Stomach (tissue), 8 donors: ENCODE measurements at regions not wholly inside any gene's neighbourhood (a gene's known extent, or its start where the extent isn't known, plus 50 kb on each side); places are given as distances from the start of the nearest gene placed in this dataset.

ENCODE experiments used
- DNase-seq, 2 donors: peaks; one replicate each; pipeline versions ENCODE4 v3.0.0 to v3.0.0-alpha.2; 2013 to 2019
- H3K27ac ChIP-seq, 5 donors: fragments of 200-600 bp in 4 of 5; sonication (generic) in 4 of 5; one replicate each; pipeline ENCODE4 v1.5.1; 2013 to 2019; ENCODE audit warnings: mild to moderate bottlenecking in 1 of 5, moderate library complexity in 1 of 5
- H3K27me3 ChIP-seq, 3 donors: fragments of 200-600 bp; sonication (generic); one replicate each; pipeline ENCODE4 v1.5.1; 2017 to 2019; ENCODE audit warnings: mixed run types in 1 of 3
- H3K36me3 ChIP-seq, 4 donors: fragments of 200-600 bp; sonication (generic); 1 replicate in 3 of 4; 2 replicates in 1 of 4; pipeline ENCODE4 v1.5.1; 2016 to 2019
- H3K4me1 ChIP-seq, 4 donors: fragments of 200-600 bp; sonication (generic); one replicate each; pipeline ENCODE4 v1.5.1; 2016 to 2019
- H3K4me3 ChIP-seq, 4 donors: fragments of 200-600 bp; sonication (generic) in 3 of 4; one replicate each; pipeline ENCODE4 v1.5.1; 2016 to 2019; ENCODE audit warnings: mild to moderate bottlenecking in 1 of 4
- H3K9me3 ChIP-seq, 4 donors: fragments of 200-600 bp; sonication (generic); one replicate each; pipeline ENCODE4 v1.5.1; 2016 to 2019
- CTCF ChIP-seq, 7 experiments: fragments of 450-650 bp in 4 of 7; fragments of 200-600 bp in 3 of 7; sonication (generic) in 3 of 7; IDR thresholded peaks; one replicate each; pipeline ENCODE4 v1.5.1; 2016 to 2019; ENCODE audit warnings: antibody characterized with exemption in 7 of 7, control low read depth in 2 of 7, mild to moderate bottlenecking in 1 of 7
- EP300 ChIP-seq: sonication (generic); formaldehyde crosslinking; IDR thresholded peaks from one replicate; pipeline ENCODE4 v1.6.1; 2017; ENCODE audit warnings: antibody characterized with exemption
- POLR2A ChIP-seq, 4 donors: fragments of 450-650 bp; IDR thresholded peaks; one replicate each; pipeline ENCODE4 v1.6.1; 2016; ENCODE audit warnings: antibody characterized with exemption in 4 of 4, control low read depth in 2 of 4, mild to moderate bottlenecking in 1 of 4, moderate library complexity in 1 of 4
- POLR2AphosphoS5 ChIP-seq, 3 donors: sonication (generic); formaldehyde crosslinking; IDR thresholded peaks; one replicate each; pipeline ENCODE4 v1.6.1; 2016; ENCODE audit warnings: antibody characterized with exemption in 3 of 3
- WGBS, 5 donors: extraction: QIAGEN DNeasy Blood & Tissue Kit in 3 of 5; methylation state at CpG; one replicate each; pipeline versions ENCODE4 v1.1.5 to v1.1.7; 2013 to 2018; 5-methylcytosine and 5-hydroxymethylcytosine counted together
- intact Hi-C: fragments of 100-400 bp; cut with DNase I; formaldehyde crosslinking; loops from one replicate; pipeline ENCODE4 v1.15.1; 2023; ENCODE audit warnings: low total_unique reads
- donor health status: healthy with polysubstance abuse.
- donor health status: Bipolar disorder and iron deficiency.
- donor health status: healthy.

DNA sequence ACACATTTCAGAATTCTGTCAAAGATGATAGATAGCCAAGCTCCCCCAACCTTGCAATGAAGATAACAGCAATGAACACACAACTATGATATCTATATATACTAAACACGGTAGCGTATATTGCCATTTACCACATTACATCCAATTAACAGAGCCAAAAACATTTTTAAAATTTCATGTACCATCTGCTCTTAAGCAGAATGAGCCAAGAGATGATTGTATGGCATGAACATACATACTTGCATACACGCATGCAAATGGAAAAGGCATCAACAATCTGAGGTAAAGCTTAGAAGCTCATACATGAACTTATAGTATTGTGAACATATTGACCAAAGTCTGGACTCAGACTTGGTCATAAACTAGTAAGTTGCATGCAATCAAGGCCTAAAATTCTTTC lies 712.9 kb upstream of the GOLIM4 start:
- intact Hi-C loops: no loop called here
- Histone ChIP-seq H3K36me3 (no peaks in the 10 kb centered on the region), H3K4me1 (peaks cover 0 to 9% (median 0%) of the 10 kb centered on the region in 4 donors), H3K4me3 (no peak overlapping the region), H3K9me3 (no peaks in the 10 kb centered on the region), H3K27ac (no peak overlapping the region), H3K27me3 (no peaks in the 10 kb centered on the region)
- DNase-seq: no peak
- TF ChIP-seq CTCF (IDR thresholded peaks at IDR 0.05) (no peak), EP300 (no peak), POLR2A (IDR thresholded peaks at IDR 0.05) (no peak), POLR2AphosphoS5 (IDR thresholded peaks at IDR 0.05) (no peak)
- 82 to 88% (median 87%) methylated on average over 3 of the region's 3 CpGs for WGBS, 5 donors

DNA sequence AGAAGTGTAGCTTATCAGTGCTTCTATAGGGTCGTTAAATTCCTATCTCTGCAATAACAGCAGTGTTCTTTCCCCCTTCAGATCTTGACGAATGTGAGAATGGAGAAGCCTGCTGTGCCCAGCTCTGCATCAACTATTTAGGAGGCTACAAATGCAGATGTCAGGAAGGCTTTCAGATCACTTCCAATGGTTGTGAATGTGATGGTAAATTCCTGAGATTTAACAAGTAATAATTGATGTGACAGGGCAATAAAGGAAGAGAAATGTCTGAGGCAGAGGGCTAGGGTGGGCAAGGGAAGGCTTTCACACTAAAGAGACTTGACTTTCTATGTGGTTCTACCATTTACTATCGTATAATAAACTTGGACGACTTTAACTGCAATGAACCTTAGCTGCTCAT lies 711.7 kb upstream of the GOLIM4 start:
- no peak for TF ChIP-seq CTCF (IDR thresholded peaks at IDR 0.05)
- Histone ChIP-seq H3K4me1 (peaks cover 0 to 9% (median 0%) of the 10 kb centered on the region in 4 donors), H3K27me3 (no peaks in the 10 kb centered on the region), H3K36me3 (no peaks in the 10 kb centered on the region), H3K9me3 (no peaks in the 10 kb centered on the region), H3K4me3 (no peak overlapping the region), H3K27ac (no peak overlapping the region)
- intact Hi-C loops: no loop called here
- DNase-seq: no peak
- WGBS, 5 donors: 41 to 55% (median 49%) methylated on average over 4 of the region's 4 CpGs

GRCh38 chr3:168806871-168807270 lies 711.1 kb upstream of the GOLIM4 start:
- Histone ChIP-seq H3K27ac (no peak overlapping the region), H3K4me1 (peaks cover 0 to 9% (median 0%) of the 10 kb centered on the region in 4 donors), H3K27me3 (no peaks in the 10 kb centered on the region), H3K36me3 (no peaks in the 10 kb centered on the region), H3K4me3 (no peak overlapping the region), H3K9me3 (no peaks in the 10 kb centered on the region)
- peak in 1 of 2 donors; percentile 6 for DNase-seq
- TF ChIP-seq CTCF (IDR thresholded peaks at IDR 0.05): no peak
- no peak for TF ChIP-seq EP300
- TF ChIP-seq POLR2AphosphoS5 (IDR thresholded peaks at IDR 0.05): no peak
- TF ChIP-seq POLR2A (IDR thresholded peaks at IDR 0.05): no peak
- WGBS, 5 donors: 50 to 78% (median 73%) methylated on average over 1 of the region's 1 CpG
- intact Hi-C loops: no loop called here

- Histone ChIP-seq H3K9me3 (no peaks in the 10 kb centered on the region), H3K4me3 (no peak overlapping the region), H3K27me3 (no peaks in the 10 kb centered on the region), H3K4me1 (peaks cover 0 to 9% (median 0%) of the 10 kb centered on the region in 4 donors), H3K27ac (no peak overlapping the region), H3K36me3 (no peaks in the 10 kb centered on the region)
- no peak for TF ChIP-seq CTCF (IDR thresholded peaks at IDR 0.05)
- TF ChIP-seq POLR2AphosphoS5 (IDR thresholded peaks at IDR 0.05): no peak
- TF ChIP-seq EP300: no peak
- no peak for TF ChIP-seq POLR2A (IDR thresholded peaks at IDR 0.05)
- 71 to 89% (median 81%) methylated on average over 1 of the region's 1 CpG for WGBS, 5 donors
- intact Hi-C loops: no loop called here
- DNase-seq: no peak
Observed at GRCh38 chr3:168803536-168803935, 707.8 kb upstream of the GOLIM4 start.

DNA sequence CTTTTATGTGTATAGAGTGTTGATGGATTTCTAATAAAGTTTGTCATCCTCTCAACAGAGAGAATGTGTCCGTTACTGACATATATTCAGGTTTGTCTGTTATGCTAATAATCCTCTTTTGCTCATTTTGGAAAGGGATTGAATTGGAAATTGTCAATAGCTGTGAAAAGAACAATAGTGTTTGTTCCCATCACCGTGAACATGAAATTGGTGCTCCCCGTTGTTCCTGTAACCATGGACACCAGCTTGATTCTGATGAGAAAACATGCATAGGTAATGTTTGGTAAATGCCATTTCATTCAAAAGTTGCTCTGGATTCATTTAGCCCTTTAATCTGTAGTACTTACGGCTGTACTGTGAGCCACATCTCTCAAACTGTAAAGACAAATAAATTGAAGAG lies 707.0 kb upstream of the GOLIM4 start:
- no peaks in the 10 kb centered on the region for H3K27me3 ChIP-seq
- H3K36me3 ChIP-seq: no peaks in the 10 kb centered on the region
- H3K9me3 ChIP-seq: no peaks in the 10 kb centered on the region
- intact Hi-C loops: no loop called here
- no peak overlapping the region for H3K27ac ChIP-seq
- WGBS, 5 donors: 63 to 89% (median 83%) methylated on average over 4 of the region's 4 CpGs
- TF ChIP-seq EP300: no peak
- TF ChIP-seq CTCF (IDR thresholded peaks at IDR 0.05): no peak
- TF ChIP-seq POLR2AphosphoS5 (IDR thresholded peaks at IDR 0.05): no peak
- TF ChIP-seq POLR2A (IDR thresholded peaks at IDR 0.05): no peak
- H3K4me1 ChIP-seq: peaks cover 0 to 9% (median 0%) of the 10 kb centered on the region in 4 donors
- H3K4me3 ChIP-seq: no peak overlapping the region
- no peak for DNase-seq
